ENCODE measurements at regions not wholly inside any gene's neighbourhood (a gene's known extent, or its start where the extent isn't known, plus 50 kb on each side); places are given as distances from the start of the nearest gene placed in this dataset.
"Not testable (repeated sequence)": the region's sequence is repeated elsewhere in the genome, so short reads cannot be mapped to it uniquely, and the experiment has no call there.

DNA sequence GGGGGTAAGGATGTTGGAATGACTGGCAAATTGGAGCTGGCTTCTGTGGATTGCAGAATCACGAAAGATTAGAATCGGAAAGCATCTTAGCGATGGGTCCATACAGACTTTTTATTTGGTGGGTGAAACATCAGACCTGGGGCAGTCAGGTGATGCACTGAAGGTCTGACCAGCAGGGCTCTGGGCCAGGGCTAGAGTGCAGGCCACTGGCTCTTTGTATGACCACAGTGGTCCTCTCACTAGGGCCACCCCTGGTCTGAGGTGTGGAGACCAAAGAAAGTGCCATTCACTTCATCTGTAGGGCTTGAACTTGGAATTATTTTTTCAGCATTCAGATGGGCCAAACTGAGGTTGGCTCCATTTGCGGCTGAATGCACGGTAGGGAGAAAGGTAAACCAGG lies 306.4 kb downstream of the RPS6KC1 start:
- no peak overlapping the region for H3K4me3 Mint-ChIP-seq
- CTCF ChIA-PET, result no interaction called here
- DNase-seq, result no peak
- H3K36me3 Mint-ChIP-seq (ENCODE audit: low read depth), result no peaks in the 10 kb centered on the region
- no peak overlapping the region for H3K27ac Mint-ChIP-seq
- no peaks in the 10 kb centered on the region for H3K9me3 Mint-ChIP-seq
- no peaks in the 10 kb centered on the region for H3K4me1 Mint-ChIP-seq
- POLR2A ChIA-PET, result no interaction called here
- no peaks in the 10 kb centered on the region for H3K27me3 Mint-ChIP-seq

DNA sequence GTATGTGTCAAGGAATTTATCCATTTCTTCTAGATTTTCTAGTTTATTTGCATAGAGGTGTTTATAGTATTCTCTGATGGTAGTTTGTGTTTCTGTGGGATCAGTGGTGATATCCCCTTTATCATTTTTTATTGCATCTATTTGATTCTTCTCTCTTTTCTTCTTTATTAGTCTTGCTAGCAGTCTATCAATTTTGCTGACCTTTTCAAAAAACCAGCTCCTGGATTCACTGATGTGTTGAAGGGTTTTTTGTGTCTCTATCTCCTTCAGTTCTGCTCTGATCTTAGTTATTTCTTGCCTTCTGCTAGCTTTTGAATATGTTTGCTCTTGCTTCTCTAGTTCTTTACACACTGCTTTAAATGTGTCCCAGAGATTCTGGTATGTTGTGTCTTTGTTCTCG lies 307.3 kb downstream of the RPS6KC1 start:
- H3K36me3 Mint-ChIP-seq (ENCODE audit: low read depth); H3K4me3 Mint-ChIP-seq; DNase-seq; POLR2A ChIA-PET; H3K27ac Mint-ChIP-seq; CTCF ChIA-PET; H3K9me3 Mint-ChIP-seq; H3K4me1 Mint-ChIP-seq; H3K27me3 Mint-ChIP-seq: not testable (repeated sequence)

DNA sequence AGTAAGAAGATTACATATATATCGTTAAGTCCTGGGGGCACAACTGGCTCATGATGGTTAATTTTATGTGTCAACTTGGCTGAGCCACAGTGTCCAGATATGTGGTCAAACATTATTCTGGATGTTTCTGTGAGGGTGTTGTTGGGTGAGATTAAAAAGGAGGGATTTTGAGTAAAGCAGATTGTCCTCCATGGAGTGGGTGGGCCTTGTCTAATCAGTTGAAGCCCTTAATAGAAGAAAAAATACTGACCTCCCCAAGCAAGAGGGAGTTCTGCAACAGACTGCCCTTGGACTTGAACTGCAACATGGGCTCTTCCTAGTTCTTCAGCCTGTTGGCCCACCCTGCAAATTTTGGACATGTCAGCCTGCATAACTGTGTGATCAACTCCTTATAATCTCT lies 311.6 kb downstream of the RPS6KC1 start:
- ChIA-PET CTCF (no interaction called here), POLR2A (no interaction called here)
- H3K27ac Mint-ChIP-seq, result no peak overlapping the region
- H3K4me3 Mint-ChIP-seq, result no peak overlapping the region
- H3K36me3 Mint-ChIP-seq (ENCODE audit: low read depth), result no peaks in the 10 kb centered on the region
- no peaks in the 10 kb centered on the region for H3K4me1 Mint-ChIP-seq
- no peak for DNase-seq
- H3K9me3 Mint-ChIP-seq, result peaks cover 2% of the 10 kb centered on the region
- no peaks in the 10 kb centered on the region for H3K27me3 Mint-ChIP-seq

DNA sequence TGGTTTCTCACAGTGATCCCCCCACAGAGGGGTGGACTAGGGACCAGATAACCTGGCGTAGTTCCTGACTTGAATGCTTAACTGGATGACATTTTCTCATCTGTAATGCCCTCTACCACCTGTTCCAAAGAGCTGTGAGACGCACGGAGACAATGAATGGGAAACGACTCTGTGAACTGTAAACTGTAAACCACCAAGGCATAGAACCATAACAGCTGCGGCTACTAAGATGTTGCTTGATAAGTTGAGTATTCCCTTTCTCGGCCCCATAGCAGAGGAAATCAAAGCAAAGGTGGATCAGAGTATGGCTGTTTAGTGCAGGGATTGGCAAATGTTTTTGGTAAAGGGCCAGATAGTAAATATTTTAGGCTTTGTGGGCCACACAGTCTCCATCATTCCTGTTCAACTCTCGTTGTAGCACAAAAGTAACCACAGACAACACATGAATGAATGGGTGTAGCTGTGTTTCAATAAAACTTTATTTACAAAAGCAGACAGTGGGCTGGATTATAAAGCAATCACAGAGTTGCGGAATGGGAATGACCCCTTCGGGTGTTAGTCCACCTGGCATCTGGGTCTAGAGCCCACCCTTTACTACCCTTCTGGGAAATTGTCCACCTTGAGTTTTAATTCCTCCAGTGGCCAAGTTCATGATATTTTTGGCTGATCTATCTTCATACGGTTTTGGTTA lies 315.2 kb downstream of the RPS6KC1 start:
- Mint-ChIP-seq H3K36me3 (ENCODE audit: low read depth) (no peaks in the 10 kb centered on the region), H3K4me1 (no peaks in the 10 kb centered on the region), H3K27me3 (no peaks in the 10 kb centered on the region), H3K27ac (no peak overlapping the region), H3K4me3 (no peak overlapping the region), H3K9me3 (peaks cover 2% of the 10 kb centered on the region)
- POLR2A ChIA-PET, result no interaction called here
- no peak for DNase-seq
- CTCF ChIA-PET, result no interaction called here

DNA sequence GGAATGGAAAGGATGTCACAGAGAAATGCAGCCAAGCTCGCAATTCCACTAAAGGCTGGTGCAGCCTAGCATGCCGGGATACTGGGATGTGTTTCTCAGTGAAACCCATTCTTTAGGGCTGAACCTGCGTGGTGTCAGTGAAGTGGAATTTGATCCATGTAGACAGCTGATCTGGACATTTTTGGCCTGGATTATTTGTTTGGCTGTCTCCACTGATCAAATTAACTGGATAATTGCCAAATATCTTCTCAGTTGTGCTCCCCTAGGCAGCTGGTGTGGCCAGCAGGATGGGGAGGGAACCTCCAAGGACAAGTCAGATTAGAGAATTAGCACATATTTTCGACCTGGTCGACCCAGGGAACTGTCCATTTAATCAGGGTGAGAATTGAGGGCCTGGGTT lies 318.4 kb downstream of the RPS6KC1 start:
- CTCF ChIA-PET, result no interaction called here
- no peaks in the 10 kb centered on the region for H3K36me3 Mint-ChIP-seq (ENCODE audit: low read depth)
- H3K27ac Mint-ChIP-seq, result no peak overlapping the region
- DNase-seq, result no peak
- no peaks in the 10 kb centered on the region for H3K9me3 Mint-ChIP-seq
- H3K4me3 Mint-ChIP-seq, result no peak overlapping the region
- no peaks in the 10 kb centered on the region for H3K4me1 Mint-ChIP-seq
- POLR2A ChIA-PET, result no interaction called here
- no peaks in the 10 kb centered on the region for H3K27me3 Mint-ChIP-seq

DNA sequence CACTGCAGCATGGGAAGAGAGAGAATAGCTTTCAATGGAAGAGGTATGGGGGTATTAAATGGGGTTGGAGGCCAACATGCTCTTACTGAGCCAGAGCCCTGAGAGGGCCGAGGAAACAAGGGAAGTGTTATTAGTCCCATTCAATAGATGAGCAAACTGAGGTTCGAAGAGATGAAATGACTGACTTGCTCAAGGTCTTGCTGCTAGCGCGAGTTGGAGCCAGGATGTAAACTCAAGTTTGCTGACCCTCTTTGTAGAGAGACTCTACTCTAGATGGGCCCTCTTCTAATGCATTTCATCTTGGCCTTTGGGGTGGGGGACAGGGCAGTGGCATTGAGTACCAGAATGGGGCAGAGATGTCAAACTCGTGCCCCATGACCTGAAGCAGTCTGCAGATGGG lies 319.5 kb downstream of the RPS6KC1 start:
- no peaks in the 10 kb centered on the region for H3K36me3 Mint-ChIP-seq (ENCODE audit: low read depth)
- ChIA-PET CTCF (no interaction called here), POLR2A (no interaction called here)
- no peak overlapping the region for H3K4me3 Mint-ChIP-seq
- H3K9me3 Mint-ChIP-seq, result no peaks in the 10 kb centered on the region
- H3K27me3 Mint-ChIP-seq, result no peaks in the 10 kb centered on the region
- no peak for DNase-seq
- H3K27ac Mint-ChIP-seq, result no peak overlapping the region
- H3K4me1 Mint-ChIP-seq, result no peaks in the 10 kb centered on the region

DNA sequence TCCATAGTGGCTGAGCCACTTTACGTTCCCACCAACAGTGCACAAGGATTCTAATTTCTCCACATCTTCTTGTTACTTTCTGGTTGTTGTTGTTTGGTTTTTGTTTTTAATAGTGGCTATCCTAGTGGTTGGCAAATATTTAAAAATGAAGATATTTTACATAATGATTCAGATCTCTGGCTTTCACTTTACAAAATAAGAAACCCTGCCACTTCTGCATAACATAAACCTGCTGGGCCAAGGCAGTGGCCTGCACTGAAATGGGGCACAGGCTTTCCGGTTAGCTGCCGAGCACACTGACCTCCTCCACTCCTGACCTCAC lies 320.4 kb downstream of the RPS6KC1 start:
- Mint-ChIP-seq H3K27ac (no peak overlapping the region), H3K4me3 (no peak overlapping the region), H3K36me3 (ENCODE audit: low read depth) (no peaks in the 10 kb centered on the region), H3K9me3 (no peaks in the 10 kb centered on the region), H3K4me1 (no peaks in the 10 kb centered on the region), H3K27me3 (peaks cover under 1% of the 10 kb centered on the region)
- ChIA-PET POLR2A (no interaction called here), CTCF (no interaction called here)
- no peak for DNase-seq

DNA sequence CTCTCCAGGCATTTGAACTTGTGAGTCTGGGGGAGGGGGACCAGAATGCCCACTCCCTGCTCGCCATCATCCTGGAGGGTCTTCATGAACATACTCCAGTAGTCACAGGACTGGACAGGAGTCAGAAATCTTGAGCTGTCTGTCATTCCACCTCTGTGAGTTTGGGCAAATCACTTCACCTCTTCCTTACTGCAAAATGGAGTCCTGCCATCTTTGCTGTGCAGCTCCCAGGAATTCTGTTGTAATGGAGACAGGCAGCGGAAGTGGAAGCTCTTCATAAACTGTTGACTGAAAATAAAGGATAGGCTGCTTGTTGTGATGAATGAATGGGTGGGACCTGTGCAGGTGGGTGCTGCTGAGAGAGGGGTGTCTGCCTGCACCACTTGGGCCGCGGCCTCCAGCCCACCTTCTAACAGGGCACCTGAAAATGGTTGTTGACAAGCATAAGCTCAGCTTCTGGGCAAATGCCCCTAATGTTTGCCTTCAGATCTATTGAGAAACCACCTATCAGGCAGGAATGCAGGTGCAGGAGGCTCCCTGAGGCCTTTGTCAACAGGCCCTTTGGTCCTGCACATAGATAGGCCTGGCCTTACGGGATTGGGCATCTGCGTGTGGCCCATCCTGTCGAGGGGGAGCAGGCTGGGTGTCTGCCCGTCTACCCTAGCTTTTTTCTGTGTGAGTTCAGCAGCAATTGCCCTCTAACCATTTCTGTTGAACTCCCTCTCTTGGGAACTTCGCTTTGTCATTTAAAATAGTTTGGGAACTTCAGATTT lies 321.0 kb downstream of the RPS6KC1 start:
- no peak for DNase-seq
- H3K27me3 Mint-ChIP-seq, result peaks cover 3% of the 10 kb centered on the region
- H3K9me3 Mint-ChIP-seq, result no peaks in the 10 kb centered on the region
- no peaks in the 10 kb centered on the region for H3K36me3 Mint-ChIP-seq (ENCODE audit: low read depth)
- CTCF ChIA-PET, result no interaction called here
- H3K4me1 Mint-ChIP-seq, result no peaks in the 10 kb centered on the region
- H3K27ac Mint-ChIP-seq, result no peak overlapping the region
- no peak overlapping the region for H3K4me3 Mint-ChIP-seq
- POLR2A ChIA-PET, result no interaction called here

DNA sequence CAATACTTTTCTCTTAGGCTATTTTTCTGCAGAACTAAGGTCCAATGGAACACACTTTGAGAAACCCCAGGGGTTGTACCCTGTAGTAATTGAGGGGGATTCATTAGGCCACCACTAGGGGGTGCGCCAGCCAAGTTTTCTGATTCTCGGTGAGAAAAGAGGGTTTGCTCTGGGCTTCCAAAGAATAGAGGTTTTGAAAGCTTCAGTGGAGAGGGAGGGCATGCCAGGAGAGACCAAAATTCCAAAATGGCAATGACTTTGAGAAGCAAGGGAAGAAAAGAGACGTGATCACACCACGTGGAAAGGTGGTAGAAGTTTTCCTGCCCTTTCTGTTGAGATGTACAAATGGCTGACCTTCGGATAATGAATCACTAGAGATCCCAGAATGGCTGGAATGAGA lies 323.3 kb downstream of the RPS6KC1 start:
- peak; percentile 57 for DNase-seq
- no peaks in the 10 kb centered on the region for H3K36me3 Mint-ChIP-seq (ENCODE audit: low read depth)
- POLR2A ChIA-PET, result no interaction called here
- no peak overlapping the region for H3K27ac Mint-ChIP-seq
- CTCF ChIA-PET, result interaction anchor here (0.7 kb wide), 1 partner anchor 9 kb away, joined by 3 read pairs; no protein-coding TSS in a partner anchor
- no peaks in the 10 kb centered on the region for H3K9me3 Mint-ChIP-seq
- no peaks in the 10 kb centered on the region for H3K4me1 Mint-ChIP-seq
- no peak overlapping the region for H3K4me3 Mint-ChIP-seq
- peaks cover 3% of the 10 kb centered on the region for H3K27me3 Mint-ChIP-seq

DNA sequence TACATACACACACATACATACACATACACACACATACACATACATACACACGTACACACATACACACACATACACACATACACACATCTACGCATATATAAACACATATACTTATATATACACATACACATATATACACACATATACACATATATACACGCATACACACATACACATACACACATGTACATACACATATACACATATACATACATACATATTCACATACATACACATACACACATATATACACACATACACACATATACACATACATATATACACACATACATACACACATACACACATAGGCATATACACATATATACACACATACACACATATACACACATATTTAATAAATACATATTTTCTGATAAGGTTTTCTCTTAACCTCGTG lies 324.0 kb downstream of the RPS6KC1 start:
- peaks cover 3% of the 10 kb centered on the region for H3K27me3 Mint-ChIP-seq
- H3K27ac Mint-ChIP-seq, result no peak overlapping the region
- H3K36me3 Mint-ChIP-seq (ENCODE audit: low read depth), result no peaks in the 10 kb centered on the region
- H3K4me1 Mint-ChIP-seq, result no peaks in the 10 kb centered on the region
- DNase-seq, result no peak
- CTCF ChIA-PET, result interaction anchor here (0.7 kb wide), 1 partner anchor 10 kb away, joined by 3 read pairs; no protein-coding TSS in a partner anchor
- no peak overlapping the region for H3K4me3 Mint-ChIP-seq
- no peaks in the 10 kb centered on the region for H3K9me3 Mint-ChIP-seq
- POLR2A ChIA-PET, result no interaction called here

DNA sequence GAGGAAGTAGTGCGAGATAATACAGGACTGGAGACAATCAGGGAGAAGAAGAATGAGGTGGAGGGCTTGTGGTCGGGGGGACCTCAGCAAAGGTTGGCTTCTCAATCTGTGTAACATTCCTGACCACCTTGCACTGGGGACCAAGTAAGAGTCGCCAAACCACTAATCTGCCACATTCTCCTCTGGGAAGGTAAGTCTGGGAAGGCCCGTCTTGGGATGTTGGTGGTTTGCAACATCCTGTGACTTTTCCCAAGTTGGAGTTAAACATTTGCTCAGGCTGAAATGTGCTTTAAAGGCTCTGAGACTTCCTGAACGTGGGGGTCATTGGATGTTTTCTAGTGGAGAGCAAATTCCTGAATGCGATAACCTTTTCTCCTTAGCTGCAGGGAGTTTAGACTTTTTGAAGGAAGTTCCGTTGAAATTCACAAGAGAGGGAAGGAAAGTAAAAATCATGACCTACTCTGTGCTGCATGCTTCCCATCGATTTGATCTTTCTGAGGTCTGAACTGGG lies 325.9 kb downstream of the RPS6KC1 start:
- CTCF ChIA-PET, result no interaction called here
- H3K36me3 Mint-ChIP-seq (ENCODE audit: low read depth), result no peaks in the 10 kb centered on the region
- H3K4me1 Mint-ChIP-seq, result no peaks in the 10 kb centered on the region
- peaks cover 3% of the 10 kb centered on the region for H3K27me3 Mint-ChIP-seq
- POLR2A ChIA-PET, result no interaction called here
- H3K9me3 Mint-ChIP-seq, result no peaks in the 10 kb centered on the region
- H3K4me3 Mint-ChIP-seq, result no peak overlapping the region
- H3K27ac Mint-ChIP-seq, result no peak overlapping the region
- no peak for DNase-seq

DNA sequence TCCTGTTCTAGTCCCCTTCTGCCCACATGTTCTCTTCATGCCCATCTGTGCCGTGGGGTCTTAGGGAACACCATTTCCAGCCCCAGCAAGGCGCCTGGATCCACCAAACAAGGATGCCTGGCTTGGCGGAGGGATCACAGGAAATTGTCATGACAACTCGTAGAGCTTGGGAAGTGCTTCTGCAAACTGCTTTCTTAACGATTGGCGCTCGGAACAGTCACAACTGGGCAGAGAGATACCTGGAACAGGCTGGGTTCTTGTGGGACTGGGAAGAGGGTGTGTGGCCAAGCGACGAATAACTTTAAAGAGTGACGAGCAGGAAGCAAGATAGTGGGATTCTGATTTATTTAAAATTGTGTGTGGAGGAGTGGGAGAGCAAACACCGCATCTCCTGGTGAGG lies 329.8 kb downstream of the RPS6KC1 start:
- H3K4me3 Mint-ChIP-seq, result no peak overlapping the region
- no peak for DNase-seq
- CTCF ChIA-PET, result no interaction called here
- H3K27ac Mint-ChIP-seq, result no peak overlapping the region
- H3K27me3 Mint-ChIP-seq, result peaks cover 3% of the 10 kb centered on the region
- POLR2A ChIA-PET, result no interaction called here
- H3K36me3 Mint-ChIP-seq (ENCODE audit: low read depth), result no peaks in the 10 kb centered on the region
- H3K9me3 Mint-ChIP-seq, result no peaks in the 10 kb centered on the region
- H3K4me1 Mint-ChIP-seq, result no peaks in the 10 kb centered on the region

DNA sequence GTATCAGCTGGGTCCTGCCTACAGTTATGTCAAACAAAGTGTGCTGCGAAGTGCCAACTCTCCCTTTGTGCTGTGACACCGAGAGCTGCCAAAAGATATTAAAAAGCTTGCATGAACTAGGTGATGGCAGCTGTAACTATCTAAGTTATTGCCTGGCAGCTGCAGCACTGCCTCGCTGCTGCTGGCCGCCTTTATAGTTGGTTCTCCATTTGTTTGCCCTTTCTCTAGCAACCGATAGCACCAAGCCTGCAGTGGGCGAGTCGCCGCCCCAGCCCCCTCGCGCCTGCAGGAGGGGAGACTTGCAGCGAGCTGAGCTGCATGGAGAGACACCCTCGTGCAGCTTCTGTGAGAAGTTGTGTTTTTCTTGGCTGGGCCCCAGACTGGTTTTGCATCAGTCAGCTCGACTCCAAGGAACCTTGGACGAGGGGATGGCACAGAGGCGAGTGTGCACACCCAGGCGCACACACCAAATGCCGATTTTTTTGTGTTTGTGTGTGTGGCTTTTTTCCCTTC lies 330.6 kb downstream of the RPS6KC1 start:
- no peak for DNase-seq
- H3K36me3 Mint-ChIP-seq (ENCODE audit: low read depth), result no peaks in the 10 kb centered on the region
- H3K9me3 Mint-ChIP-seq, result no peaks in the 10 kb centered on the region
- H3K4me1 Mint-ChIP-seq, result no peaks in the 10 kb centered on the region
- CTCF ChIA-PET, result no interaction called here
- POLR2A ChIA-PET, result no interaction called here
- H3K4me3 Mint-ChIP-seq, result no peak overlapping the region
- H3K27me3 Mint-ChIP-seq, result peaks cover under 1% of the 10 kb centered on the region
- H3K27ac Mint-ChIP-seq, result no peak overlapping the region

DNA sequence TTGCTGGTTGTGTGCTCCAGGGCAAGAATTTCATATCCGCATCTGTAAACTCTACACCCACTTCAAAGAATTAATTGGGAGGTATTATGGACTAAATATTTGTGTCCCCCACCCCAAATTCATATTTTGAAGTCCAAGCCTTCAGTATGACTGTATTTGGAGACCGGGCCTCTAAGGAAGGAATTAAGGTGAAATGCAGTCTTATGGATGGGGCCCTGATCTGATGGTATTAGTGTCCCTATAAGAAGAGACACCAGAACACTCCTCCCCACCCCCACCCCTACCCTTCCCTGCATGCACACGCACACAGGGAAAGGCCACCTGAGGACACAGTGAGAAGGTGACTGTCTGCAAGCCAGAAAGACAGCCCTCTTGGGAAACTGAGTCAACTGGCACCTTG lies 332.4 kb downstream of the RPS6KC1 start:
- H3K27me3 Mint-ChIP-seq, result no peaks in the 10 kb centered on the region
- H3K36me3 Mint-ChIP-seq (ENCODE audit: low read depth), result no peaks in the 10 kb centered on the region
- ChIA-PET CTCF (no interaction called here), POLR2A (no interaction called here)
- H3K4me1 Mint-ChIP-seq, result no peaks in the 10 kb centered on the region
- no peak overlapping the region for H3K27ac Mint-ChIP-seq
- no peak overlapping the region for H3K4me3 Mint-ChIP-seq
- no peaks in the 10 kb centered on the region for H3K9me3 Mint-ChIP-seq
- no peak for DNase-seq
